Upper lobe of left lung (tissue), 6 donors: ENCODE measurements at regions not wholly inside any gene's neighbourhood (a gene's known extent, or its start where the extent isn't known, plus 50 kb on each side); places are given as distances from the start of the nearest gene placed in this dataset.
"Not testable (repeated sequence)": the region's sequence is repeated elsewhere in the genome, so short reads cannot be mapped to it uniquely, and the experiment has no call there.

Source experiments
- ATAC-seq, 2 donors: fragments of 200-7000 bp; cut with Tn5 transposase; one replicate each; pipeline ENCODE4 v1.9.1; 2022; ENCODE audit warnings: mild to moderate bottlenecking in 2 of 2, moderate library complexity in 2 of 2; ENCODE audit not compliant: low FRiP score in 2 of 2
- DNase-seq, 2 donors: peaks; one replicate each; pipeline ENCODE4 v3.0.0-alpha.2; 2019 to 2020
- H3K27ac ChIP-seq, 4 donors: fragments of 200-600 bp; sonication (generic); one replicate each; pipeline ENCODE4 v1.5.1; 2016 to 2019
- H3K27me3 ChIP-seq, 4 donors: fragments of 200-600 bp; sonication (generic); one replicate each; pipeline ENCODE4 v1.5.1; 2017 to 2019
- H3K36me3 ChIP-seq, 4 donors: fragments of 200-600 bp; sonication (generic); one replicate each; pipeline ENCODE4 v1.5.1; 2016 to 2019
- H3K4me1 ChIP-seq, 4 donors: fragments of 200-600 bp; sonication (generic); one replicate each; pipeline ENCODE4 v1.5.1; 2018 to 2019
- H3K4me3 ChIP-seq, 4 donors: fragments of 200-600 bp; sonication (generic); one replicate each; pipeline ENCODE4 v1.5.1; 2017 to 2019; ENCODE audit warnings: mild to moderate bottlenecking in 2 of 4, moderate library complexity in 1 of 4
- H3K9me3 ChIP-seq, 4 donors: fragments of 200-600 bp; sonication (generic); one replicate each; pipeline ENCODE4 v1.5.1; 2018 to 2019
- EP300 ChIP-seq, 4 donors: sonication (generic); formaldehyde crosslinking; IDR thresholded peaks; one replicate each; pipeline ENCODE4 v1.5.1; 2017; ENCODE audit warnings: antibody characterized with exemption in 4 of 4, control low read depth in 2 of 4
- POLR2A ChIP-seq, 4 donors: fragments of 450-650 bp; IDR thresholded peaks; one replicate each; pipeline ENCODE4 v1.5.1; 2016 to 2017; ENCODE audit warnings: antibody characterized with exemption in 4 of 4, mild to moderate bottlenecking in 2 of 4
- POLR2AphosphoS5 ChIP-seq, 2 donors: sonication (generic); formaldehyde crosslinking; IDR thresholded peaks; one replicate each; pipeline ENCODE4 v1.5.1; 2017; ENCODE audit warnings: antibody characterized with exemption in 2 of 2
- WGBS, 2 donors: methylation state at CpG; one replicate each; pipeline ENCODE4 v1.1.5; 2017 to 2018; 5-methylcytosine and 5-hydroxymethylcytosine counted together
- TF ChIP-seq, protein P1 (sequence below), 6 experiments: fragments of 450-650 bp in 4 of 6; fragments of 200-600 bp in 2 of 6; sonication (generic) in 2 of 6; IDR thresholded peaks; one replicate each; pipeline ENCODE4 v1.5.1; 2016 to 2019; ENCODE audit warnings: antibody characterized with exemption in 6 of 6
- donor health status: DM: no; HTN: no; CAD: no; lungs with moderate emphysema.
- donor health status: DM: no; HTN: yes; CAD: no; lungs with severe emphysema.

- H3K36me3 ChIP-seq, result no peaks in the 10 kb centered on the region
- no peak for DNase-seq
- no peaks in the 10 kb centered on the region for H3K4me1 ChIP-seq
- 83 to 98% methylated on average over 4 of the region's 4 CpGs for WGBS, 2 donors
- no peaks in the 10 kb centered on the region for H3K27me3 ChIP-seq
- H3K9me3 ChIP-seq, result no peaks in the 10 kb centered on the region
- TF ChIP-seq, protein P1, sequence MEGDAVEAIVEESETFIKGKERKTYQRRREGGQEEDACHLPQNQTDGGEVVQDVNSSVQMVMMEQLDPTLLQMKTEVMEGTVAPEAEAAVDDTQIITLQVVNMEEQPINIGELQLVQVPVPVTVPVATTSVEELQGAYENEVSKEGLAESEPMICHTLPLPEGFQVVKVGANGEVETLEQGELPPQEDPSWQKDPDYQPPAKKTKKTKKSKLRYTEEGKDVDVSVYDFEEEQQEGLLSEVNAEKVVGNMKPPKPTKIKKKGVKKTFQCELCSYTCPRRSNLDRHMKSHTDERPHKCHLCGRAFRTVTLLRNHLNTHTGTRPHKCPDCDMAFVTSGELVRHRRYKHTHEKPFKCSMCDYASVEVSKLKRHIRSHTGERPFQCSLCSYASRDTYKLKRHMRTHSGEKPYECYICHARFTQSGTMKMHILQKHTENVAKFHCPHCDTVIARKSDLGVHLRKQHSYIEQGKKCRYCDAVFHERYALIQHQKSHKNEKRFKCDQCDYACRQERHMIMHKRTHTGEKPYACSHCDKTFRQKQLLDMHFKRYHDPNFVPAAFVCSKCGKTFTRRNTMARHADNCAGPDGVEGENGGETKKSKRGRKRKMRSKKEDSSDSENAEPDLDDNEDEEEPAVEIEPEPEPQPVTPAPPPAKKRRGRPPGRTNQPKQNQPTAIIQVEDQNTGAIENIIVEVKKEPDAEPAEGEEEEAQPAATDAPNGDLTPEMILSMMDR (IDR thresholded peaks at IDR 0.05), result no peak
- no peak for TF ChIP-seq POLR2A (IDR thresholded peaks at IDR 0.05)
- TF ChIP-seq EP300 (IDR thresholded peaks at IDR 0.05), result no peak
- H3K27ac ChIP-seq, result no peak overlapping the region
- no peak for ATAC-seq
- no peak overlapping the region for H3K4me3 ChIP-seq
Observed at GRCh38 chr12:75742048-75742447, 230.6 kb upstream of the KRR1 start.

GRCh38 chr12:75739912-75740311 lies 228.5 kb upstream of the KRR1 start:
- WGBS, 2 donors, result 82 to 90% methylated on average over 1 of the region's 1 CpG

DNA sequence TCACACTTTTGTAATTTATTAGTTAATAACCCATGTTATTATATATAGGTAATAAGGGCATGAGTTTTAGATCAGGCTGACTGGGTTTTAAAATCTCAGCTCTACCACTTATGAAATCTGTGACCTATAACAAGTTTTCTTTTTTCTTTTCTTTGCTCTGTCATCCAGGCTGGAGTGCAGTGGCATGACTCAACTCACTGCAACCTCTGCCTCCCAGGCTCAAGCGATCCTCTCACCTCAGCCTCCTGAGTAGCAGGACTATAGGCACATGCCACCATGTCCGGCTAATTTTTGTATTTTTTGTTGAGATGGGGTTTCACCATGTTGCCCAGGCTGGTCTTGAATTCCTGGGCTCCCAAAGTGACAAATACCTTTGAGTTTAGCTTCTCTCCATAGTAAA lies 227.7 kb upstream of the KRR1 start:
- H3K36me3 ChIP-seq, H3K4me3 ChIP-seq, ATAC-seq, H3K9me3 ChIP-seq, DNase-seq, H3K27ac ChIP-seq, H3K27me3 ChIP-seq, H3K4me1 ChIP-seq: not testable (repeated sequence)
- WGBS, 2 donors, result 91 to 93% methylated on average over 2 of the region's 2 CpGs

More at GRCh38 chr12:75739912-75740311, 228.5 kb upstream of the KRR1 start:
- TF ChIP-seq, protein P1 (IDR thresholded peaks at IDR 0.05), result no peak
- no peak for TF ChIP-seq EP300 (IDR thresholded peaks at IDR 0.05)
- no peak for TF ChIP-seq POLR2A (IDR thresholded peaks at IDR 0.05)
- no peak for TF ChIP-seq POLR2AphosphoS5 (IDR thresholded peaks at IDR 0.05)
- Histone ChIP-seq H3K27ac (no peak overlapping the region), H3K9me3 (no peaks in the 10 kb centered on the region), H3K27me3 (no peaks in the 10 kb centered on the region), H3K36me3 (no peaks in the 10 kb centered on the region), H3K4me3 (no peak overlapping the region), H3K4me1 (no peaks in the 10 kb centered on the region)
- ATAC-seq, result no peak
- DNase-seq, result no peak

- Histone ChIP-seq H3K9me3 (no peaks in the 10 kb centered on the region), H3K36me3 (no peaks in the 10 kb centered on the region), H3K4me3 (no peak overlapping the region), H3K27me3 (no peaks in the 10 kb centered on the region), H3K27ac (no peak overlapping the region), H3K4me1 (no peaks in the 10 kb centered on the region)
- TF ChIP-seq EP300 (IDR thresholded peaks at IDR 0.05) (no peak), POLR2AphosphoS5 (IDR thresholded peaks at IDR 0.05) (no peak), POLR2A (IDR thresholded peaks at IDR 0.05) (no peak)
- TF ChIP-seq, protein P1 (IDR thresholded peaks at IDR 0.05), result no peak
- WGBS, 2 donors, result 62 to 70% methylated on average over 2 of the region's 2 CpGs
- ATAC-seq, result no peak
- DNase-seq, result no peak
Observed at GRCh38 chr12:75738486-75738885, 227.1 kb upstream of the KRR1 start.

GRCh38 chr12:75735853-75736252 lies 224.4 kb upstream of the KRR1 start:
- no peaks in the 10 kb centered on the region for H3K27me3 ChIP-seq
- H3K27ac ChIP-seq, result no peak overlapping the region
- DNase-seq (no peak), ATAC-seq (no peak)
- no peak overlapping the region for H3K4me3 ChIP-seq
- H3K4me1 ChIP-seq, result no peaks in the 10 kb centered on the region
- H3K9me3 ChIP-seq, result no peaks in the 10 kb centered on the region
- TF ChIP-seq POLR2A (IDR thresholded peaks at IDR 0.05) (no peak), POLR2AphosphoS5 (IDR thresholded peaks at IDR 0.05) (no peak), EP300 (IDR thresholded peaks at IDR 0.05) (no peak)
- TF ChIP-seq, protein P1 (IDR thresholded peaks at IDR 0.05), result no peak
- 76 to 79% methylated on average over 1 of the region's 1 CpG for WGBS, 2 donors
- H3K36me3 ChIP-seq, result no peaks in the 10 kb centered on the region
